Retinal pigment epithelial cell (primary cell): ENCODE measurements at regions not wholly inside any gene's neighbourhood (a gene's known extent, or its start where the extent isn't known, plus 50 kb on each side); places are given as distances from the start of the nearest gene placed in this dataset.

Experiments used
- DNase-seq: peaks from one replicate; pipeline ENCODE4 v3.0.0-alpha.2; 2010; ENCODE audit warnings: low read depth
- H3K4me3 ChIP-seq: 2 replicates; pipeline ENCODE4 v1.5.1; 2011; ENCODE audit warnings: mild to moderate bottlenecking, low read length, control low read depth, moderate library complexity
- TF ChIP-seq, protein P1 (sequence below): conservative IDR thresholded peaks from 2 replicates; pipeline ENCODE4 v1.5.1; 2011; ENCODE audit warnings: low read depth, low read length, control low read depth, inconsistent platforms

DNA sequence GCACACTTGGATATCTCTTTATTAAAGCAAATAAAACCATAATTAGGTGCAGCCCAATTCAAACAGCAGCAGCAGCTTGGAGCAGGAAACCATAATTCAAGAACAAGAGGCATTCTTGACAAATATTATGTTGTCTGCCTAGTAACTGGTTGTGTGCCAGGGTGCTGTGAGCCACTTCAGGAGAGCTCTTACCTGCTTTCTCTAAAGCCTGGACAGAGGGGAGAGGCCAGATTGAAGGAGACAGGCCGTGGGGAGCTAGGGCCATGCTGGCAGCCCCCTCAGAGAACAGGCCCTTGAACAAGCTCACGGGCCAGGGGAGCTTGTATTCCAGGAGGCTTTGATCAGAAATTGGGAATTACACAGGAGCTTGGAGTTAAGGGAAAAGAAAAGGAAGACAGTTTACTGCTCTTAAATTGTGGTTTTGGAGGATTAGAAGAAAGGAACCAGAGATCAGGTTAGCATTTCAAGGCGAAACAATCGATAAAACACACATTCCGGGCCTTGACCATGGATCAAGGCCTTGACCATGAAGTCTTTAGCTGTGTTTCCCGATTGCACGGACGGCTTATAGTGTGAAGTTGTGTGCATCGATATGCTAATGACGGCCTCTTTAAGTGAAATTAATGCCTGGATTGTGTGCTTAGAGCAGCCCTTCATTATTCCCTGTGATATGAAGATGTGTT lies 69.8 kb upstream of the NKX2-2 start:
- no peak for DNase-seq
- no peak overlapping the region for H3K4me3 ChIP-seq
- TF ChIP-seq, protein P1, sequence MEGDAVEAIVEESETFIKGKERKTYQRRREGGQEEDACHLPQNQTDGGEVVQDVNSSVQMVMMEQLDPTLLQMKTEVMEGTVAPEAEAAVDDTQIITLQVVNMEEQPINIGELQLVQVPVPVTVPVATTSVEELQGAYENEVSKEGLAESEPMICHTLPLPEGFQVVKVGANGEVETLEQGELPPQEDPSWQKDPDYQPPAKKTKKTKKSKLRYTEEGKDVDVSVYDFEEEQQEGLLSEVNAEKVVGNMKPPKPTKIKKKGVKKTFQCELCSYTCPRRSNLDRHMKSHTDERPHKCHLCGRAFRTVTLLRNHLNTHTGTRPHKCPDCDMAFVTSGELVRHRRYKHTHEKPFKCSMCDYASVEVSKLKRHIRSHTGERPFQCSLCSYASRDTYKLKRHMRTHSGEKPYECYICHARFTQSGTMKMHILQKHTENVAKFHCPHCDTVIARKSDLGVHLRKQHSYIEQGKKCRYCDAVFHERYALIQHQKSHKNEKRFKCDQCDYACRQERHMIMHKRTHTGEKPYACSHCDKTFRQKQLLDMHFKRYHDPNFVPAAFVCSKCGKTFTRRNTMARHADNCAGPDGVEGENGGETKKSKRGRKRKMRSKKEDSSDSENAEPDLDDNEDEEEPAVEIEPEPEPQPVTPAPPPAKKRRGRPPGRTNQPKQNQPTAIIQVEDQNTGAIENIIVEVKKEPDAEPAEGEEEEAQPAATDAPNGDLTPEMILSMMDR, result no peak

DNA sequence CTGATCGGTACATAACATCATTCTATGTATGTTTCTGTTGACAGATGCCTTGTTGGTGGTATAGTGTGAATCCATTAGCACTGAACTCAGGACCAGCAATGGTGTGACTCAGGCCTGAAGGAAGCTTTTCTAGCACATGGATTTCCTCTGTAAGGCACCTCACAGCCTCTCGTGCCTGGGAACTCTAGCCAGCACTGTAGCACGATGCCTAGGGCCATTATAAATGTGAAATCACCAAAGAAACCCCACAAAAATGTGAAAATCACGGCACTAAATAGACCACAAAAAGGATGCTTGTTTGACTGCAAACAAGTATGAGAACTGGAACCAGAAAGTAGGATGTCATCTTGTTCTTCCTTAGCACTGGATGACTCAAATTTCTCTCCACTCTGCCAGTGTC lies 63.7 kb upstream of the NKX2-2 start:
- TF ChIP-seq, protein P1, result no peak
- H3K4me3 ChIP-seq, result no peak overlapping the region
- no peak for DNase-seq

DNA sequence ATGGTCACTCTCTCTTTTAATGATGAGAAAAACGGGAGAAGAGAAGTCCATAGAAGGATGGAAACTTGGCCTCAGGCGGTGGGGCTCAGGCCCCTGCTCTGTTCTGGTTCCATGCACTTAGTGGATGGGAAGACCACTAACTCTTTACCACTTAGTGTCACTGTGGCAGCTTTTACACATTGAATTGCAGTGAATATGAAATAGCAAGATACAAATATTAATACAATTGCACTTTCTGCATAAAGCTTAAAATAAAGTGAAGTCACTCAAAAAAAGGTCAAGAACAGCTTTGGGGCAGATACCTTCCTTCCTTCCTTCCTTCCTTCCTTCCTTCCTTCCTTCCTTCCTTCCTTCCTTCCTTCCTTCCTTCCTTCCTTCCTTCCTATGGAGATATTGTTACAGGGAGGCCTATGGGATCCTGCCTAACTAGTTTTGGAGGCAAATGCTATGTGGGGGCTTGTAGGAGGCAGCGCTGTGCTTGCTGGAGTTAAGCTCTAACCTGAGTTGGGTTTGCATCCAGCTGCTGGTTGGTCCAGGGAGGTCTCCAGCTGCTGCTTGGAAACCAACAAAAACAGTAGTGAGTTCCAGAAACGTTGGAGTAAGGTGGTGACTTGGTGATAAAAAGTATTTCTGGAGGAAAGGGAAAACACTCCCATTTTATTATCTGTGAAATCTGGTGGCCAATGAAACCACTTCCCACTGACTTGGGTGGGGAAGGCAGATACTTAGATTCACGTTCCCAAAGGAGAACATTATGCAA lies 62.3 kb upstream of the NKX2-2 start:
- DNase-seq, result no peak
- TF ChIP-seq, protein P1, result no peak
- H3K4me3 ChIP-seq, result no peak overlapping the region

DNA sequence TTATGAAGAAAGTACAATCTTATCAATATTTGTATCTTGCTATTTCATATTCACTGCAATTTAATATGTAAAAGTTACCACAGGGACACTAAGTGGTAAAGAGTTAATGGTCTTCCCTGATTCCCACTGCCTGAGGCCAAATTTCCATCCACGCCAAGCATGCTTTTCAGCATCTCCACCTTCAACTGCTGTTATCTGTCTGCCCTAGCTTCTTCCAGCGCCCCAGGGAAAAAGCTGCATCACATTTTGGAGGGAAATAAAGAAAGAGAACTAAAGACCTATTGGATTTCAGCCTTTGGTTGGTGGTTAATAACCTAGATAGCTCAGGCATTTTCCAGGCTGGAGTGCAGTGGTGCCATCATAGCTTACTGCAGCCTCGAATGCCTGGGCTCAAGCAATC lies 61.3 kb upstream of the NKX2-2 start:
- TF ChIP-seq, protein P1, result no peak
- no peak overlapping the region for H3K4me3 ChIP-seq

DNA sequence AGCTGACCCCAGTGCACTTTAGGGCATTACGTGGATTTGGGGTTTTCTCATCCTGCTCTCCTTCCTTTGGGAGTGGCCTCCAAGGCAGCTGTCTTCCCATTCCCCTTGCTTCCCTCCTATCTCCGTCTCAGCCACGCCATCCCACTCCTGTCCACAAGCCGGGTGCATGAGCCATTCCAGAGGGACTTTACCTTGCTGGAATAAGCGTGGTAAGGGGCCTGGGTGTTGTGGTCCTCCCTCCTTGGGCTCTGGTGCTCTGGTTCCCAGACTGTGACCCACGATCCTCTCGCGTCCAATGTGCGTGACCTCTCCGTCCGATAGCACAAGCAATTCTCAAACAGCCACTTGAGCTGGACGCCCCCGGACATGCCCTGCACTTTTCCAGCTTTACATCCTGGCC lies 60.6 kb upstream of the NKX2-2 start:
- no peak overlapping the region for H3K4me3 ChIP-seq
- TF ChIP-seq, protein P1, result no peak
- no peak for DNase-seq

More for the DNA sequence above, 61.3 kb upstream of the NKX2-2 start:
- no peak for DNase-seq

DNA sequence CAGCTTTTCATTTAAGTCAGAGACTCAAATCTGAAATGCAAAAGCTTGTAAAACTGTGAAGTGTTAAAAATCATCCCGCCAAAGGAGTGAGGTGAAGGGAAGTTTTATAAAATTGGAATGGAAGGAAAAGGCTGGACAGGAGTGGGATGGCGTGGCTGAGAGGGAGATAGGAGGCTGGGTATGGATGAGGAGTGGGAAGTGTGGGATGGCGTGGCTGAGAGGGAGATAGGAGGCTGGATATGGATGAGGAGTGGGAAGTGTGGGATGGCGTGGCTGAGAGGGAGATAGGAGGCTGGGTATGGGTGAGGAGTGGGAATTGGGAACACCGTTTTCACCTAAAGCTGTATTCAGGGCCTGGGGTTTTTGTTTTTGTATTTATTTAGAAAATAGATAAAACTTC lies 59.4 kb upstream of the NKX2-2 start:
- no peak overlapping the region for H3K4me3 ChIP-seq
- TF ChIP-seq, protein P1, result no peak
- no peak for DNase-seq
